Neural cell (in vitro differentiated cells): ENCODE measurements at regions not wholly inside any gene's neighbourhood (a gene's known extent, or its start where the extent isn't known, plus 50 kb on each side); places are given as distances from the start of the nearest gene placed in this dataset.

ENCODE experiments used
- H2AFZ ChIP-seq: fragments of 200-600, 300-800 bp; sonication (generic), shearing (Covaris generic); 2 replicates; pipeline ENCODE4 v1.6.0; 2014; ENCODE audit warnings: low read depth, mild to moderate bottlenecking, antibody characterized with exemption, low read length, moderate library complexity
- H3F3A ChIP-seq: fragments of 200-600 bp; shearing (Covaris generic); 2 replicates; pipeline ENCODE4 v1.6.1; 2016; ENCODE audit warnings: mild to moderate bottlenecking, moderate library complexity, mixed read lengths, antibody characterized with exemption, low read length; ENCODE audit not compliant: insufficient read depth, poor library complexity, severe bottlenecking
- H3K27ac ChIP-seq: fragments of 200-600, 300-800 bp; sonication (generic), shearing (Covaris generic); 2 replicates; pipeline ENCODE4 v1.5.1; 2014; ENCODE audit warnings: mild to moderate bottlenecking, low read length, moderate library complexity
- H3K27me3 ChIP-seq: fragments of 300-800, 200-600 bp; sonication (generic), shearing (Covaris generic); 2 replicates; pipeline ENCODE4 v1.6.0; 2014; ENCODE audit warnings: mild to moderate bottlenecking, low read depth, low read length, moderate library complexity; ENCODE audit not compliant: insufficient read depth
- H3K36me3 ChIP-seq: fragments of 300-800, 200-600 bp; sonication (generic), shearing (Covaris generic); 2 replicates; pipeline ENCODE4 v1.5.1; 2014; ENCODE audit warnings: mild to moderate bottlenecking, antibody characterized with exemption, low read length, moderate library complexity; ENCODE audit not compliant: insufficient read depth
- H3K4me2 ChIP-seq: fragments of 300-800, 200-600 bp; sonication (generic), shearing (Covaris generic); 2 replicates; pipeline ENCODE4 v1.6.0; 2014; ENCODE audit warnings: mild to moderate bottlenecking, low read length
- H3K4me3 ChIP-seq: fragments of 300-800, 200-600 bp; sonication (generic), shearing (Covaris generic); 2 replicates; pipeline ENCODE4 v1.5.1; 2014; ENCODE audit warnings: mild to moderate bottlenecking, low read length, moderate library complexity
- H3K79me2 ChIP-seq: fragments of 200-600 bp; shearing (Covaris generic); replicated peaks from 2 replicates; pipeline ENCODE4 v1.6.0; 2014; ENCODE audit warnings: mild to moderate bottlenecking, low read length, moderate library complexity; ENCODE audit not compliant: insufficient read depth
- H3K9ac ChIP-seq: fragments of 300-800, 200-600 bp; sonication (generic), shearing (Covaris generic); 2 replicates; pipeline ENCODE4 v1.6.1; 2016; ENCODE audit warnings: mild to moderate bottlenecking, low read length, mixed read lengths
- H3K9me2 ChIP-seq: fragments of 200-600 bp; shearing (Covaris generic); 2 replicates; pipeline ENCODE4 v1.6.1; 2016; ENCODE audit warnings: mild to moderate bottlenecking, low read length, mixed read lengths; ENCODE audit not compliant: insufficient read depth
- H3K9me3 ChIP-seq: fragments of 200-600, 300-800 bp; sonication (generic), shearing (Covaris generic); 2 replicates; pipeline ENCODE4 v1.6.1; 2016; ENCODE audit warnings: mild to moderate bottlenecking, mixed run types, low read length, moderate library complexity, mixed read lengths
- H4K20me1 ChIP-seq: fragments of 200-600 bp; shearing (Covaris generic); 2 replicates; pipeline ENCODE4 v1.6.1; 2016; ENCODE audit warnings: mild to moderate bottlenecking, mixed run types; ENCODE audit not compliant: insufficient read depth
- CTCF ChIP-seq: fragments of 450-650 bp; IDR thresholded peaks from 2 replicates; pipeline ENCODE4 v1.5.1; 2014; ENCODE audit warnings: antibody characterized with exemption, mild to moderate bottlenecking, moderate library complexity; ENCODE audit not compliant: poor library complexity, severe bottlenecking
- EP300 ChIP-seq: fragments of 450-650 bp; conservative IDR thresholded peaks from 2 replicates; pipeline ENCODE4 v1.6.1; 2014; ENCODE audit warnings: antibody characterized with exemption, mild to moderate bottlenecking, moderate library complexity; ENCODE audit not compliant: poor library complexity, severe bottlenecking
- EZH2 ChIP-seq: fragments of 200-600, 300-800 bp; shearing (Covaris generic), sonication (generic); IDR thresholded peaks from 2 replicates; pipeline ENCODE4 v1.6.1; 2014; ENCODE audit warnings: antibody characterized with exemption, low read length, borderline replicate concordance, mild to moderate bottlenecking; ENCODE audit not compliant: insufficient read depth, poor library complexity, severe bottlenecking
- MXI1 ChIP-seq: fragments of 450-650 bp; conservative IDR thresholded peaks from 2 replicates; pipeline ENCODE4 v1.6.1; 2014; ENCODE audit warnings: antibody characterized with exemption, mild to moderate bottlenecking; ENCODE audit not compliant: poor library complexity, severe bottlenecking
- POLR2AphosphoS5 ChIP-seq: IDR thresholded peaks from 2 replicates; pipeline ENCODE4 v1.6.1; 2012
- RAD21 ChIP-seq: fragments of 450-650 bp; conservative IDR thresholded peaks from 2 replicates; pipeline ENCODE4 v1.6.1; 2014; ENCODE audit warnings: antibody characterized with exemption, mild to moderate bottlenecking, moderate library complexity
- REST ChIP-seq: IDR thresholded peaks from 2 replicates; pipeline ENCODE4 v1.6.1; 2012; ENCODE audit warnings: borderline replicate concordance
- SMC3 ChIP-seq: fragments of 450-650 bp; conservative IDR thresholded peaks from 2 replicates; pipeline ENCODE4 v1.6.1; 2014; ENCODE audit warnings: antibody characterized with exemption, mild to moderate bottlenecking, moderate library complexity; ENCODE audit not compliant: poor library complexity

DNA sequence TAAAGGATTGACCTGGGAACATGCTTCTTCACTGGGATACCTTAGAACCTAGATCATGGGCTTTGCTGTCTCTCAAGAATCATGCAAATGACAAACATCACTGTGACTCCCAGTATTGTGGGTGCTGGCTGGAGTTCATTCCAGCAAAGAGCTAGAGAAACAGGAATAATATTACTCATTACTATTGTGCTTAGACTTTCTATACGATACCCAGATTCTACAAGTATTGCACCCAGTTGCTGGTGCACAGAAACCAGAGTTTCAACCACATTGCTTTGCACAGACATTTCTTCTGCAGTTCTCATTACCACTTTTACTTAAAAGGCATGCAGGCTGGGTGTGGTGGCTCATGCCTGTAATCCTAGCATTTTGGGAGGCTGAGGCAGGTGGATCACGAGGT is 220.4 kb upstream of the ZNF217 start:
- TF ChIP-seq MXI1 (no peak), EP300 (no peak), CTCF (no peak), REST (no peak), SMC3 (no peak), EZH2 (no peak)

DNA sequence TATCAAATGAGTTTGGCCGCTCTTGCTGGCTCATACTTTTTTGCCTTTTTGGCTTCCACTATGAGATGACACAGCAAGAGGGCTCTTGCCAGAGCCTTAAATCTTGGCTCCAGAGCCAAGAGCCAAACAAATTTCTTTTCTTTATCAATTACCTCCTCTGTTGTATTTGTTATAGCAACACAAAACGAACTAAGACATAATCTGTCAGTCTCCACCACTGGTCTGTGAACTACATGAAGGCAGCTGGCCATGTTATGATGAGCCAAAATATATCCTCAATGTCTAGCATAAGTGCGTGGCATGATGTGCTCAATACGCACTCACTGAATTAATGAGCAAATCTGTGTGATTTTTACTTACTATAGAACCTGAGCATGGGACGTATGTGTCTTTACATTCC is 220.0 kb upstream of the ZNF217 start:
- H2AFZ ChIP-seq: no peak overlapping the region
- H3K27ac ChIP-seq: no peak overlapping the region
- no peaks in the 10 kb centered on the region for H3K9me2 ChIP-seq
- no peaks in the 10 kb centered on the region for H3K27me3 ChIP-seq
- no peak overlapping the region for H3K9ac ChIP-seq
- no peaks in the 10 kb centered on the region for H3K79me2 ChIP-seq
- H3K36me3 ChIP-seq: no peaks in the 10 kb centered on the region
- H3K9me3 ChIP-seq: no peaks in the 10 kb centered on the region
- no peaks in the 10 kb centered on the region for H3F3A ChIP-seq
- H3K4me2 ChIP-seq: no peak overlapping the region
- TF ChIP-seq RAD21 (no peak), EZH2 (no peak), MXI1 (no peak), REST (no peak), POLR2AphosphoS5 (no peak)
- H4K20me1 ChIP-seq: no peaks in the 10 kb centered on the region
- no peak overlapping the region for H3K4me3 ChIP-seq

More for the DNA sequence above, 220.4 kb upstream of the ZNF217 start:
- H3K4me3 ChIP-seq: no peak overlapping the region
- H3K79me2 ChIP-seq: no peaks in the 10 kb centered on the region
- no peak overlapping the region for H3K4me2 ChIP-seq
- no peaks in the 10 kb centered on the region for H3K36me3 ChIP-seq
- H3K27me3 ChIP-seq: no peaks in the 10 kb centered on the region
- no peaks in the 10 kb centered on the region for H3F3A ChIP-seq
- no peaks in the 10 kb centered on the region for H3K9me2 ChIP-seq
- no peak overlapping the region for H3K9ac ChIP-seq
- H3K27ac ChIP-seq: no peak overlapping the region
- no peaks in the 10 kb centered on the region for H3K9me3 ChIP-seq
- no peak overlapping the region for H2AFZ ChIP-seq
- H4K20me1 ChIP-seq: no peaks in the 10 kb centered on the region
